OCI-LY7 (cell line): ENCODE measurements at regions not wholly inside any gene's neighbourhood (a gene's known extent, or its start where the extent isn't known, plus 50 kb on each side); places are given as distances from the start of the nearest gene placed in this dataset.
A peak's percentile ranks its signal among the peaks of the same experiment; 100 is the strongest.

Experiments
- BruUV-seq: library from RNA; stranded (reverse); fragments of 400-500 nt; replicated peaks from 2 replicates; lab custom pipeline; 2021; lab: Mats Ljungman, UMichigan
- CTCF ChIA-PET: fragments of 300-600 bp; sonication (Branson Sonifier 250); formaldehyde crosslinking; loops from one replicate; lab custom pipeline; 2022; ENCODE audit warnings: antibody characterized with exemption; ENCODE audit not compliant: unreplicated experiment; lab: Charles Lee
- POLR2A ChIA-PET: fragments of 300-600 bp; sonication (Branson Sonifier 250); formaldehyde crosslinking; loops from one replicate; lab custom pipeline; 2022; ENCODE audit warnings: antibody characterized with exemption; lab: Charles Lee
- DNase-seq: peaks from one replicate; pipeline ENCODE4 v3.0.0-alpha.2; 2015; ENCODE audit warnings: low spot score
- H2AFZ ChIP-seq: fragments of 200-600 bp; sonication (generic), shearing (Covaris generic); 2 replicates; pipeline ENCODE4 v1.6.1; 2014; ENCODE audit warnings: mild to moderate bottlenecking, antibody characterized with exemption, low read length, moderate library complexity
- H3K27ac ChIP-seq: fragments of 200-600 bp; sonication (generic); 2 replicates; pipeline ENCODE4 v1.5.1; 2014; ENCODE audit warnings: mixed run types, low read depth, mild to moderate bottlenecking, moderate library complexity, low read length, inconsistent platforms; ENCODE audit not compliant: poor library complexity, severe bottlenecking
- H3K36me3 ChIP-seq: fragments of 200-600 bp; sonication (generic); 2 replicates; pipeline ENCODE4 v1.6.1; 2014; ENCODE audit warnings: mild to moderate bottlenecking, antibody characterized with exemption, low read length, moderate library complexity, mixed read lengths; ENCODE audit not compliant: insufficient read depth
- H3K4me1 ChIP-seq: fragments of 200-600 bp; sonication (generic); 2 replicates; pipeline ENCODE4 v1.5.1; 2014; ENCODE audit warnings: mild to moderate bottlenecking, low read length; ENCODE audit not compliant: insufficient read depth, poor library complexity, severe bottlenecking
- H3K4me2 ChIP-seq: fragments of 200-600 bp; sonication (generic); 2 replicates; pipeline ENCODE4 v1.6.1; 2014; ENCODE audit warnings: mild to moderate bottlenecking, low read length
- H3K4me3 ChIP-seq: fragments of 200-600 bp; sonication (generic); 2 replicates; pipeline ENCODE4 v1.5.1; 2014; ENCODE audit warnings: mild to moderate bottlenecking, low read depth, low read length; ENCODE audit not compliant: poor library complexity, severe bottlenecking
- H3K79me2 ChIP-seq: fragments of 200-600 bp; sonication (generic); 2 replicates; pipeline ENCODE4 v1.6.1; 2016; ENCODE audit warnings: low read depth, mild to moderate bottlenecking, low read length, moderate library complexity, mixed read lengths; ENCODE audit not compliant: insufficient read depth
- H3K9me2 ChIP-seq: fragments of 200-600 bp; sonication (generic); 2 replicates; pipeline ENCODE4 v1.6.1; 2016; ENCODE audit warnings: mild to moderate bottlenecking, low read length, mixed read lengths; ENCODE audit not compliant: insufficient read depth
- H3K9me3 ChIP-seq: fragments of 200-600 bp; sonication (generic); 2 replicates; pipeline ENCODE4 v1.6.1; 2014; ENCODE audit warnings: mild to moderate bottlenecking, mixed run types, low read length, mixed read lengths
- H4K20me1 ChIP-seq: fragments of 200-600 bp; sonication (generic); 2 replicates; pipeline ENCODE4 v1.6.1; 2014; ENCODE audit warnings: mild to moderate bottlenecking, antibody characterized with exemption, low read length, moderate library complexity, mixed read lengths; ENCODE audit not compliant: insufficient read depth
- CTCF ChIP-seq: fragments of 200-600 bp; sonication (generic); conservative IDR thresholded peaks from 2 replicates; pipeline ENCODE4 v1.5.1; 2014; ENCODE audit warnings: mild to moderate bottlenecking, antibody characterized with exemption, low read length, moderate library complexity, mixed read lengths
- EZH2phosphoT487 ChIP-seq: fragments of 200-600 bp; sonication (generic); IDR thresholded peaks from 2 replicates; pipeline ENCODE4 v1.6.1; 2018; ENCODE audit warnings: low read depth, borderline replicate concordance, mild to moderate bottlenecking, mixed run types, antibody characterized with exemption, low read length, moderate library complexity, mixed read lengths
- intact Hi-C: fragments of 100-400 bp; cut with micrococcal nuclease; formaldehyde crosslinking; loops from one replicate; pipeline ENCODE4 v1.10.0; 2022; ENCODE audit not compliant: unreplicated experiment

- Histone ChIP-seq H3K4me3 (no peak overlapping the region), H4K20me1 (no peaks in the 10 kb centered on the region), H2AFZ (no peak overlapping the region), H3K4me1 (no peaks in the 10 kb centered on the region), H3K9me2 (no peaks in the 10 kb centered on the region), H3K9me3 (no peaks in the 10 kb centered on the region), H3K79me2 (no peaks in the 10 kb centered on the region), H3K36me3 (no peaks in the 10 kb centered on the region), H3K27ac (no peak overlapping the region), H3K4me2 (no peak overlapping the region)
- ChIA-PET POLR2A (no interaction called here), CTCF (no interaction called here)
- no peak for DNase-seq
- BruUV-seq: no TSS peak
- no peak for TF ChIP-seq EZH2phosphoT487
- intact Hi-C loops: no loop called here
Observed at GRCh38 chr22:26931471-26931870, 274.1 kb downstream of the MIAT start.

DNA sequence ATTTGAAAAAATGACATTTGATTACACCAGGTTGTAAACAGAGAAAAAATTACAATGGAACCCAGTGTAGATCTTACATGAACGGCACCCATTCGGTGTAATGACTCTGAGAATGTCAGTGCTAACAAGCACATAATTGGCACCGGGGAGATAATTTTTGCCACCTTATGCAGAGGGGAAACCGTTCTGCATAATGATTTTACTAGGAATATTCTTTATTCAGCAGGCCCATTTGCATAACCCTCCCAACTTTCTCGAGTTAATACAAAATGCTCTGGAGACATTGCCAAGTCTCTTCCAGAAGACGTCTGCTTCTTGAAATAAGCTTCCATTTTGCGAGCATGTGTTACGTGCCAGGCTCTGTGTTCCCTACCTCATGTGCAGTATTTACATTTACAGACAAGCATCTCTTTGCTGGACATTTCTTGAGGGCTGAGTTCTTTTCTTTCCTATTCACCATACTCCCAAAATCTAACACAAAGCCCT is 275.8 kb downstream of the MIAT start:
- ChIA-PET POLR2A (no interaction called here), CTCF (no interaction called here)
- Histone ChIP-seq H3K36me3 (no peaks in the 10 kb centered on the region), H3K4me3 (no peak overlapping the region), H4K20me1 (no peaks in the 10 kb centered on the region), H3K4me1 (no peaks in the 10 kb centered on the region), H3K79me2 (no peaks in the 10 kb centered on the region), H3K9me3 (peaks cover 10% of the 10 kb centered on the region; the same call in 1 of the 2 replicates), H2AFZ (no peak overlapping the region), H3K4me2 (no peak overlapping the region), H3K27ac (no peak overlapping the region), H3K9me2 (no peaks in the 10 kb centered on the region)
- no peak for DNase-seq
- TF ChIP-seq EZH2phosphoT487 (no peak), CTCF (no peak)
- intact Hi-C loops: no loop called here
- BruUV-seq: no TSS peak

DNA sequence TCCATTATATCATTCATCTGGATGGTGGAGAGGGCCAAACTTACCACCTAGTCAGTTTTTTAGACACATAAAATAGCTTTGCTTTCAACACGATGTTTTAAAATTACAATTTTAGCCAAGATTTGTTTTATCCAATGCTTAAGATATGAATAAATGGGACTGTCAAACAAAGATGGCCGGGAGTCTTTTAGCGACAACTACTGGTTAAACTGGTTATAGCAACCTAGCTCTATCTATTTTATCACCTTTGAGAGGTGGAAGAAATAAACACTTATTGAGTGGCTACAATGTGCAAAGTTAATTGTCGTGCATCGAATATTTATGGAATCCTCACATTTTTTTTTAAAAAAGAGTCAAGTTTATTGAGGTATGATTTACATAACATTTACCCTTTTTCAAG is 279.8 kb downstream of the MIAT start:
- Histone ChIP-seq H3K36me3 (no peaks in the 10 kb centered on the region), H3K9me3 (peaks cover 10% of the 10 kb centered on the region; the same call in 1 of the 2 replicates), H3K9me2 (no peaks in the 10 kb centered on the region), H3K79me2 (no peaks in the 10 kb centered on the region), H3K4me3 (no peak overlapping the region), H3K27ac (no peak overlapping the region), H4K20me1 (no peaks in the 10 kb centered on the region), H2AFZ (no peak overlapping the region), H3K4me2 (no peak overlapping the region), H3K4me1 (no peaks in the 10 kb centered on the region)
- no peak for DNase-seq
- intact Hi-C loops: no loop called here
- TF ChIP-seq EZH2phosphoT487 (no peak), CTCF (peak; percentile 70)
- ChIA-PET POLR2A (interaction anchor here (0.7 kb wide), 1 partner anchor 9 kb away, joined by 3 read pairs; no protein-coding TSS in a partner anchor), CTCF (no interaction called here)
- no TSS peak for BruUV-seq
